ENCODE measurements at regions not wholly inside any gene's neighbourhood (a gene's known extent, or its start where the extent isn't known, plus 50 kb on each side); places are given as distances from the start of the nearest gene placed in this dataset.

DNA sequence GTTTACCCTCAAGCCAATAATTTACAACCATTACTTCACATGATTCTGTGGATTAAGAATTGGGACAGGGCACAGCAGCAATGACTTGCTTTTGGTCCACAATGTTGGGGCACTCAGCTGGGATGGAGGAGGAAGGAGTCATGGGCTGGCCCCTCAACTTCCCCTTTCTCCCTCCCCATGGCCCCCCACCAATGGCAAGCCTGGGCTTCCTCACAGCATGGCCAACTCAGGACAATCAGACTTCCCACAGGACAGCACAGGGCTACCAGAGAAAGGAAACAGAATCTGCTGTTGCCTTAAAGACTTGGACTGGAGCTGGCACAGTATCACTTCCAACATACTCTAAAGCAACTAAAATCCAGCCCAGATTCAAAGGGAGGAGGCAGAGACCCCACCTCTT is 160.7 kb downstream of the PTPN20 start:
- TF ChIP-seq, protein P1, sequence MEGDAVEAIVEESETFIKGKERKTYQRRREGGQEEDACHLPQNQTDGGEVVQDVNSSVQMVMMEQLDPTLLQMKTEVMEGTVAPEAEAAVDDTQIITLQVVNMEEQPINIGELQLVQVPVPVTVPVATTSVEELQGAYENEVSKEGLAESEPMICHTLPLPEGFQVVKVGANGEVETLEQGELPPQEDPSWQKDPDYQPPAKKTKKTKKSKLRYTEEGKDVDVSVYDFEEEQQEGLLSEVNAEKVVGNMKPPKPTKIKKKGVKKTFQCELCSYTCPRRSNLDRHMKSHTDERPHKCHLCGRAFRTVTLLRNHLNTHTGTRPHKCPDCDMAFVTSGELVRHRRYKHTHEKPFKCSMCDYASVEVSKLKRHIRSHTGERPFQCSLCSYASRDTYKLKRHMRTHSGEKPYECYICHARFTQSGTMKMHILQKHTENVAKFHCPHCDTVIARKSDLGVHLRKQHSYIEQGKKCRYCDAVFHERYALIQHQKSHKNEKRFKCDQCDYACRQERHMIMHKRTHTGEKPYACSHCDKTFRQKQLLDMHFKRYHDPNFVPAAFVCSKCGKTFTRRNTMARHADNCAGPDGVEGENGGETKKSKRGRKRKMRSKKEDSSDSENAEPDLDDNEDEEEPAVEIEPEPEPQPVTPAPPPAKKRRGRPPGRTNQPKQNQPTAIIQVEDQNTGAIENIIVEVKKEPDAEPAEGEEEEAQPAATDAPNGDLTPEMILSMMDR (IDR thresholded peaks at IDR 0.05): no peak
- no peak for TF ChIP-seq POLR2AphosphoS5 (IDR thresholded peaks at IDR 0.05)

Measured in esophagus muscularis mucosa (tissue), 3 donors.